Smooth muscle cell (in vitro differentiated cells): ENCODE measurements at regions not wholly inside any gene's neighbourhood (a gene's known extent, or its start where the extent isn't known, plus 50 kb on each side); places are given as distances from the start of the nearest gene placed in this dataset.
A peak's percentile ranks its signal among the peaks of the same experiment; 100 is the strongest.

Source experiments
- DNase-seq: peaks from one replicate; lab custom pipeline; 2025; ENCODE audit not compliant: unreplicated experiment; lab: John Stamatoyannopoulos, UW
- H2AFZ ChIP-seq: fragments of 200-600 bp; sonication (generic); 2 replicates; pipeline ENCODE4 v1.6.0; 2016; ENCODE audit warnings: antibody characterized with exemption, low read depth, mild to moderate bottlenecking
- H3F3A ChIP-seq: fragments of 200-600 bp; sonication (generic); 2 replicates; pipeline ENCODE4 v1.6.0; 2017; ENCODE audit warnings: antibody characterized with exemption, low read depth
- H3K27ac ChIP-seq: fragments of 200-600 bp; sonication (generic); 2 replicates; pipeline ENCODE4 v1.5.1; 2016; ENCODE audit warnings: low read depth, mild to moderate bottlenecking
- H3K27me3 ChIP-seq: fragments of 200-600 bp; sonication (generic); 2 replicates; pipeline ENCODE4 v1.6.1; 2016; ENCODE audit warnings: low read depth, mild to moderate bottlenecking
- H3K36me3 ChIP-seq: fragments of 200-600 bp; sonication (generic); 2 replicates; pipeline ENCODE4 v1.5.1; 2016; ENCODE audit warnings: low read depth
- H3K4me1 ChIP-seq: fragments of 200-600 bp; sonication (generic); 2 replicates; pipeline ENCODE4 v1.5.1; 2016; ENCODE audit warnings: low read depth
- H3K4me2 ChIP-seq: fragments of 200-600 bp; sonication (generic); 2 replicates; pipeline ENCODE4 v1.6.0; 2016; ENCODE audit warnings: mild to moderate bottlenecking
- H3K4me3 ChIP-seq: fragments of 200-600 bp; sonication (generic); 2 replicates; pipeline ENCODE4 v1.5.1; 2016; ENCODE audit warnings: mild to moderate bottlenecking
- H3K79me2 ChIP-seq: fragments of 200-600 bp; sonication (generic); 2 replicates; pipeline ENCODE4 v1.6.0; 2016; ENCODE audit warnings: low read depth, mild to moderate bottlenecking
- H3K9ac ChIP-seq: fragments of 200-600 bp; sonication (generic); 2 replicates; pipeline ENCODE4 v1.6.0; 2016; ENCODE audit warnings: low read depth
- H3K9me3 ChIP-seq: fragments of 200-600 bp; sonication (generic); replicated peaks from 2 replicates; pipeline ENCODE4 v1.5.1; 2016; ENCODE audit warnings: low read depth
- H4K20me1 ChIP-seq: fragments of 200-600 bp; sonication (generic); 2 replicates; pipeline ENCODE4 v1.6.0; 2016; ENCODE audit warnings: low read depth
- CTCF ChIP-seq: fragments of 200-600 bp; sonication (generic); IDR thresholded peaks from 2 replicates; pipeline ENCODE4 v1.5.1; 2017; ENCODE audit warnings: borderline replicate concordance, mild to moderate bottlenecking, antibody characterized with exemption; ENCODE audit not compliant: insufficient read depth, poor library complexity, severe bottlenecking
- WGBS: methylation state at CpG from one replicate; pipeline ENCODE4 v1.1.7; 2016; ENCODE audit warnings: low lambda C conversion rate; 5-methylcytosine and 5-hydroxymethylcytosine counted together

GRCh38 chr2:15819562-15820256 lies 120.6 kb upstream of the MYCN start:
- no peak overlapping the region for H3K4me3 ChIP-seq
- peak overlapping the region; percentile 54 for H2AFZ ChIP-seq
- H3K9me3 ChIP-seq, result no peaks in the 10 kb centered on the region
- no peak for DNase-seq
- H4K20me1 ChIP-seq, result no peaks in the 10 kb centered on the region
- H3K36me3 ChIP-seq, result no peaks in the 10 kb centered on the region
- peaks cover 16% of the 10 kb centered on the region for H3K4me1 ChIP-seq
- H3K79me2 ChIP-seq, result no peaks in the 10 kb centered on the region
- peaks cover 8% of the 10 kb centered on the region for H3F3A ChIP-seq
- H3K27ac ChIP-seq, result no peak overlapping the region
- WGBS, result 57% methylated on average over 10 of the region's 10 CpGs
- TF ChIP-seq CTCF, result no peak
- H3K4me2 ChIP-seq, result no peak overlapping the region
- no peak overlapping the region for H3K9ac ChIP-seq
- no peaks in the 10 kb centered on the region for H3K27me3 ChIP-seq

- Histone ChIP-seq H3F3A (peaks cover 3% of the 10 kb centered on the region), H3K36me3 (no peaks in the 10 kb centered on the region), H4K20me1 (no peaks in the 10 kb centered on the region), H3K9ac (no peak overlapping the region), H3K4me3 (no peak overlapping the region), H3K79me2 (no peaks in the 10 kb centered on the region), H3K9me3 (no peaks in the 10 kb centered on the region), H3K27ac (no peak overlapping the region), H3K27me3 (no peaks in the 10 kb centered on the region), H2AFZ (no peak overlapping the region), H3K4me1 (peaks cover 11% of the 10 kb centered on the region), H3K4me2 (no peak overlapping the region)
- no peak for TF ChIP-seq CTCF
- WGBS, result 82% methylated on average over 7 of the region's 7 CpGs
- no peak for DNase-seq
These were observed 120.1 kb upstream of the MYCN start for GRCh38 chr2:15820257-15820566.

GRCh38 chr2:15820927-15821326 lies 119.4 kb upstream of the MYCN start:
- no peak overlapping the region for H2AFZ ChIP-seq
- 100% methylated on average over 2 of the region's 2 CpGs for WGBS
- H3K27ac ChIP-seq, result no peak overlapping the region
- no peaks in the 10 kb centered on the region for H3K9me3 ChIP-seq
- TF ChIP-seq CTCF, result no peak
- H3F3A ChIP-seq, result no peaks in the 10 kb centered on the region
- H3K9ac ChIP-seq, result no peak overlapping the region
- no peaks in the 10 kb centered on the region for H3K79me2 ChIP-seq
- H3K27me3 ChIP-seq, result no peaks in the 10 kb centered on the region
- H3K4me2 ChIP-seq, result no peak overlapping the region
- H3K36me3 ChIP-seq, result no peaks in the 10 kb centered on the region
- DNase-seq, result no peak
- H3K4me3 ChIP-seq, result no peak overlapping the region
- H4K20me1 ChIP-seq, result no peaks in the 10 kb centered on the region
- peaks cover 8% of the 10 kb centered on the region for H3K4me1 ChIP-seq
